ENCODE measurements at regions not wholly inside any gene's neighbourhood (a gene's known extent, or its start where the extent isn't known, plus 50 kb on each side); places are given as distances from the start of the nearest gene placed in this dataset.

DNA sequence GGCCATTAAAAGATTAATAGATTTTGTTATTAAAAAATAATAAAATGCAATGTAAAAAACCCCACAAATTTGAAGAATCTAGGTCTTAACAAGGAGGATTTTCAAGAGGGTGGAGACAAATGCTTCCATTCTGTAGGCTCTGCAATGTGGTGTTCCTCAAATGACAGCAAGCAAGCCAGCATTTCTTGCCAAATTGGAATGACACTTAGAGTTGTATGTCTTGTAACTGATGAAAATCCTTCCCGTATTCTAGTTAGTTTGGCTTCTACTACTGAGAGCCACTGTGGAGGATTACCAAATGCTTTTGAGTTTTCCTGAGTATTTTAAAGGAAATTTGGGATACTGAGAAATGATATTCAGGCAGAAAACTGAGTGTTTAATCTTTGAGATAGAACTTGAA is 1225.5 kb upstream of the CITED2 start:
- no peaks in the 10 kb centered on the region for H3K36me3 Mint-ChIP-seq (ENCODE audit: insufficient read depth, unreplicated experiment)
- no TSS peak for BruUV-seq (replicated peaks)
- TF ChIP-seq, protein P1, sequence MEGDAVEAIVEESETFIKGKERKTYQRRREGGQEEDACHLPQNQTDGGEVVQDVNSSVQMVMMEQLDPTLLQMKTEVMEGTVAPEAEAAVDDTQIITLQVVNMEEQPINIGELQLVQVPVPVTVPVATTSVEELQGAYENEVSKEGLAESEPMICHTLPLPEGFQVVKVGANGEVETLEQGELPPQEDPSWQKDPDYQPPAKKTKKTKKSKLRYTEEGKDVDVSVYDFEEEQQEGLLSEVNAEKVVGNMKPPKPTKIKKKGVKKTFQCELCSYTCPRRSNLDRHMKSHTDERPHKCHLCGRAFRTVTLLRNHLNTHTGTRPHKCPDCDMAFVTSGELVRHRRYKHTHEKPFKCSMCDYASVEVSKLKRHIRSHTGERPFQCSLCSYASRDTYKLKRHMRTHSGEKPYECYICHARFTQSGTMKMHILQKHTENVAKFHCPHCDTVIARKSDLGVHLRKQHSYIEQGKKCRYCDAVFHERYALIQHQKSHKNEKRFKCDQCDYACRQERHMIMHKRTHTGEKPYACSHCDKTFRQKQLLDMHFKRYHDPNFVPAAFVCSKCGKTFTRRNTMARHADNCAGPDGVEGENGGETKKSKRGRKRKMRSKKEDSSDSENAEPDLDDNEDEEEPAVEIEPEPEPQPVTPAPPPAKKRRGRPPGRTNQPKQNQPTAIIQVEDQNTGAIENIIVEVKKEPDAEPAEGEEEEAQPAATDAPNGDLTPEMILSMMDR (IDR thresholded peaks at IDR 0.05; ENCODE audit: unreplicated experiment), result no peak
- H3K4me1 Mint-ChIP-seq (ENCODE audit: insufficient read depth, unreplicated experiment), result no peaks in the 10 kb centered on the region
- no peak for DNase-seq (ENCODE audit: unreplicated experiment)
- intact Hi-C loops (cut with micrococcal nuclease), result no loop called here
- H3K4me3 Mint-ChIP-seq (ENCODE audit: unreplicated experiment), result no peak overlapping the region
- H3K9me3 Mint-ChIP-seq (ENCODE audit: unreplicated experiment), result no peaks in the 10 kb centered on the region
- CTCF ChIA-PET, result no interaction called here
- H3K27ac Mint-ChIP-seq (ENCODE audit: low read depth, unreplicated experiment), result no peak overlapping the region
- H3K27me3 Mint-ChIP-seq (ENCODE audit: insufficient read depth, unreplicated experiment), result no peaks in the 10 kb centered on the region
- POLR2A ChIA-PET, result no interaction called here

DNA sequence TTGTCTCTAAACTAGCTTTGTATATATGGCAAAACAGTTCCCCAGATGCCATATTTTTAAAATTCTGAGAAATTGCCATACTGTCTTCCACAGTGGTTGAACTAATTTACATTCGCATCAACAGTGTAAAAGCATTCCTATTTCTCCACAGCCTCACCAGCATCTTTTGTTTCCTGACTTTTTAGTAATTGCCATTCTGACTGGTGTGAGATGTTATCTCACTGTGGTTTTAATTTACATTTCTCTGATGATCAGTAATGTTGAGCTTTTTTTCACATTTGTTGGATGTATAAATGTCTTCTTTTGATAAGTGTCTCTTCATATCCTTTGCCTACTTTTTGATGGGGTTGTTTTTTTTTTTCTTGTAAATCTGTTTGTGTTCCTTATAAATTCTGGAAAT is 1222.7 kb upstream of the CITED2 start:
- H3K27ac Mint-ChIP-seq (ENCODE audit: low read depth, unreplicated experiment), result no peak overlapping the region
- H3K4me3 Mint-ChIP-seq (ENCODE audit: unreplicated experiment), result no peak overlapping the region
- ChIA-PET POLR2A (interaction anchor here (0.6 kb wide), 1 partner anchor 120 kb away, joined by 4 read pairs; no protein-coding TSS in a partner anchor), CTCF (interaction anchor here (0.7 kb wide), 2 partner anchors 819 to 849 kb away, joined by 3 read pairs; no protein-coding TSS in a partner anchor)
- H3K9me3 Mint-ChIP-seq (ENCODE audit: unreplicated experiment), result no peaks in the 10 kb centered on the region
- no peaks in the 10 kb centered on the region for H3K4me1 Mint-ChIP-seq (ENCODE audit: insufficient read depth, unreplicated experiment)
- no peak for DNase-seq (ENCODE audit: unreplicated experiment)
- H3K27me3 Mint-ChIP-seq (ENCODE audit: insufficient read depth, unreplicated experiment), result no peaks in the 10 kb centered on the region
- H3K36me3 Mint-ChIP-seq (ENCODE audit: insufficient read depth, unreplicated experiment), result no peaks in the 10 kb centered on the region
- intact Hi-C loops (cut with micrococcal nuclease), result no loop called here
- BruUV-seq (replicated peaks), result no TSS peak
- TF ChIP-seq, protein P1 (IDR thresholded peaks at IDR 0.05; ENCODE audit: unreplicated experiment), result no peak

GRCh38 chr6:140594806-140595128 is 1220.3 kb upstream of the CITED2 start:
- Mint-ChIP-seq H3K36me3 (ENCODE audit: insufficient read depth, unreplicated experiment) (no peaks in the 10 kb centered on the region), H3K4me3 (ENCODE audit: unreplicated experiment) (no peak overlapping the region), H3K27me3 (ENCODE audit: insufficient read depth, unreplicated experiment) (no peaks in the 10 kb centered on the region), H3K4me1 (ENCODE audit: insufficient read depth, unreplicated experiment) (no peaks in the 10 kb centered on the region), H3K27ac (ENCODE audit: low read depth, unreplicated experiment) (no peak overlapping the region), H3K9me3 (ENCODE audit: unreplicated experiment) (no peaks in the 10 kb centered on the region)
- POLR2A ChIA-PET, result no interaction called here
- BruUV-seq (replicated peaks), result no TSS peak
- DNase-seq (ENCODE audit: unreplicated experiment), result no peak
- CTCF ChIA-PET, result interaction anchor here (0.7 kb wide), 1 partner anchor 9 kb away, joined by 4 read pairs; no protein-coding TSS in a partner anchor
- intact Hi-C loops (cut with micrococcal nuclease), result no loop called here
- TF ChIP-seq, protein P1 (IDR thresholded peaks at IDR 0.05; ENCODE audit: unreplicated experiment), result no peak

- no peaks in the 10 kb centered on the region for H3K27me3 Mint-ChIP-seq (ENCODE audit: insufficient read depth, unreplicated experiment)
- H3K27ac Mint-ChIP-seq (ENCODE audit: low read depth, unreplicated experiment), result no peak overlapping the region
- no peak for DNase-seq (ENCODE audit: unreplicated experiment)
- no peaks in the 10 kb centered on the region for H3K36me3 Mint-ChIP-seq (ENCODE audit: insufficient read depth, unreplicated experiment)
- no peaks in the 10 kb centered on the region for H3K9me3 Mint-ChIP-seq (ENCODE audit: unreplicated experiment)
- TF ChIP-seq, protein P1 (IDR thresholded peaks at IDR 0.05; ENCODE audit: unreplicated experiment), result no peak
- no peaks in the 10 kb centered on the region for H3K4me1 Mint-ChIP-seq (ENCODE audit: insufficient read depth, unreplicated experiment)
- intact Hi-C loops (cut with micrococcal nuclease), result no loop called here
- CTCF ChIA-PET, result no interaction called here
- POLR2A ChIA-PET, result no interaction called here
- BruUV-seq (replicated peaks), result no TSS peak
- no peak overlapping the region for H3K4me3 Mint-ChIP-seq (ENCODE audit: unreplicated experiment)
Measured at GRCh38 chr6:140592877-140593276, 1218.4 kb upstream of the CITED2 start.

Data from MCF 10A (cell line).